Suprapubic skin (tissue), 4 donors: ENCODE measurements at regions not wholly inside any gene's neighbourhood (a gene's known extent, or its start where the extent isn't known, plus 50 kb on each side); places are given as distances from the start of the nearest gene placed in this dataset.

Experiments used
- EP300 ChIP-seq: sonication (generic); formaldehyde crosslinking; IDR thresholded peaks from one replicate; pipeline ENCODE4 v1.6.1; 2017; ENCODE audit warnings: antibody characterized with exemption
- POLR2A ChIP-seq, 2 donors: fragments of 450-650 bp; IDR thresholded peaks; one replicate each; pipeline ENCODE4 v1.6.1; 2017; ENCODE audit warnings: antibody characterized with exemption in 2 of 2, mild to moderate bottlenecking in 2 of 2, moderate library complexity in 2 of 2
- POLR2AphosphoS5 ChIP-seq, 3 donors: sonication (generic); formaldehyde crosslinking; IDR thresholded peaks; one replicate each; pipeline ENCODE4 v1.6.1; 2017; ENCODE audit warnings: antibody characterized with exemption in 3 of 3
- TF ChIP-seq, protein P1 (sequence below), 2 donors: fragments of 200-600 bp in 1 of 2; fragments of 450-650 bp in 1 of 2; sonication (generic) in 1 of 2; IDR thresholded peaks; one replicate each; pipeline ENCODE4 v1.5.1; 2016 to 2019; ENCODE audit warnings: antibody characterized with exemption in 2 of 2, mild to moderate bottlenecking in 1 of 2, moderate library complexity in 1 of 2

DNA sequence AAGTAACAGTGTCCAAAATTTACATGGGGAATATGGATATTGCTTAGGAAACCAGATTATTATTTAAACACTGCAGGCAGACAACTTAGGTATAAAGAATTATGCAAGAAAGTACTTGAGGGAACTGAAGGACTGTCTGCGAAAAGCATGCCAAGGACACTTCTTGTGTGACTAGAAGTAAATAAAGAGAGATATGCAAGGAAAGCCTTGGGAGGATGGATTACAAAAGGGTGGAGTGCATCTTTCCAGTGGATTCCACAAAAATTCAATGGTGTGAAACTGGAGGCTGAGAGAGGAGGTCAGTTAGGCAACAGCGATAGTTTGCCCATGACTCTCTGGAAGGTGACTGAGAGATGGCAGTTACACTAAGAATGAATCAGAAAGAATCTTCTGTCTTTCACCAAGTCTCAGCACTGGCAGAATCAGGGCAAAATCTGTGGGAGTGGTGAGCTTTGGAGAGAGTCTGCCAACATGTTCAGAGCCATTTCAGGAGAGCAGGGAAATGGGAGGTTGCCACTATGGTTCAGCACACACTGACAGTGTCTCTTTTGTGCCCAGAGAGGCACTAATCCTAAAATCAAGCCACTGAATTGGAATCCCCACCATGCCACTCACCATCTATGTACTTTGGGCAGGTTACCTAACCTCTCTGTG, 331.6 kb downstream of the BMPER start:
- TF ChIP-seq, protein P1, sequence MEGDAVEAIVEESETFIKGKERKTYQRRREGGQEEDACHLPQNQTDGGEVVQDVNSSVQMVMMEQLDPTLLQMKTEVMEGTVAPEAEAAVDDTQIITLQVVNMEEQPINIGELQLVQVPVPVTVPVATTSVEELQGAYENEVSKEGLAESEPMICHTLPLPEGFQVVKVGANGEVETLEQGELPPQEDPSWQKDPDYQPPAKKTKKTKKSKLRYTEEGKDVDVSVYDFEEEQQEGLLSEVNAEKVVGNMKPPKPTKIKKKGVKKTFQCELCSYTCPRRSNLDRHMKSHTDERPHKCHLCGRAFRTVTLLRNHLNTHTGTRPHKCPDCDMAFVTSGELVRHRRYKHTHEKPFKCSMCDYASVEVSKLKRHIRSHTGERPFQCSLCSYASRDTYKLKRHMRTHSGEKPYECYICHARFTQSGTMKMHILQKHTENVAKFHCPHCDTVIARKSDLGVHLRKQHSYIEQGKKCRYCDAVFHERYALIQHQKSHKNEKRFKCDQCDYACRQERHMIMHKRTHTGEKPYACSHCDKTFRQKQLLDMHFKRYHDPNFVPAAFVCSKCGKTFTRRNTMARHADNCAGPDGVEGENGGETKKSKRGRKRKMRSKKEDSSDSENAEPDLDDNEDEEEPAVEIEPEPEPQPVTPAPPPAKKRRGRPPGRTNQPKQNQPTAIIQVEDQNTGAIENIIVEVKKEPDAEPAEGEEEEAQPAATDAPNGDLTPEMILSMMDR (IDR thresholded peaks at IDR 0.05), result no peak
- TF ChIP-seq POLR2A (IDR thresholded peaks at IDR 0.05) (no peak), POLR2AphosphoS5 (IDR thresholded peaks at IDR 0.05) (no peak), EP300 (no peak)
